ENCODE measurements at regions not wholly inside any gene's neighbourhood (a gene's known extent, or its start where the extent isn't known, plus 50 kb on each side); places are given as distances from the start of the nearest gene placed in this dataset.

- Mint-ChIP-seq H3K4me1 (no peaks in the 10 kb centered on the region), H3K36me3 (ENCODE audit: low read depth) (peaks cover 2% of the 10 kb centered on the region), H3K27ac (no peak overlapping the region), H3K4me3 (no peak overlapping the region), H3K9me3 (peaks cover 4% of the 10 kb centered on the region), H3K27me3 (peaks cover 10% of the 10 kb centered on the region)
- no peak for DNase-seq
- POLR2A ChIA-PET = no interaction called here
- CTCF ChIA-PET = no interaction called here
Measured at GRCh38 chr3:171944118-171945016, 95.0 kb upstream of the FNDC3B start.

- POLR2A ChIA-PET = no interaction called here
- DNase-seq = no peak
Measured at GRCh38 chr3:171948674-171949073, 90.7 kb upstream of the FNDC3B start.

GRCh38 chr3:171949554-171949953, 89.8 kb upstream of the FNDC3B start:
- ChIA-PET POLR2A (no interaction called here), CTCF (interaction anchor here (1.2 kb wide), 1 partner anchor 383 kb away, joined by 4 read pairs; no protein-coding TSS in a partner anchor)
- H3K36me3 Mint-ChIP-seq (ENCODE audit: low read depth) = peaks cover 2% of the 10 kb centered on the region
- DNase-seq = no peak
- H3K9me3 Mint-ChIP-seq = peaks cover 4% of the 10 kb centered on the region
- no peak overlapping the region for H3K27ac Mint-ChIP-seq
- no peaks in the 10 kb centered on the region for H3K4me1 Mint-ChIP-seq
- H3K4me3 Mint-ChIP-seq = no peak overlapping the region
- peaks cover 15% of the 10 kb centered on the region for H3K27me3 Mint-ChIP-seq

More at GRCh38 chr3:171948674-171949073, 90.7 kb upstream of the FNDC3B start:
- Mint-ChIP-seq H3K4me1 (no peaks in the 10 kb centered on the region), H3K27me3 (peaks cover 15% of the 10 kb centered on the region), H3K27ac (no peak overlapping the region), H3K9me3 (peaks cover 4% of the 10 kb centered on the region), H3K36me3 (ENCODE audit: low read depth) (peaks cover 2% of the 10 kb centered on the region), H3K4me3 (no peak overlapping the region)
- CTCF ChIA-PET = interaction anchor here (1.2 kb wide), 1 partner anchor 384 kb away, joined by 4 read pairs; no protein-coding TSS in a partner anchor

GRCh38 chr3:171950373-171950772, 89.0 kb upstream of the FNDC3B start:
- no peak overlapping the region for H3K27ac Mint-ChIP-seq

GRCh38 chr3:171951597-171951996, 87.8 kb upstream of the FNDC3B start:
- H3K9me3 Mint-ChIP-seq = peaks cover 4% of the 10 kb centered on the region
- ChIA-PET POLR2A (no interaction called here), CTCF (no interaction called here)
- DNase-seq = no peak
- H3K27ac Mint-ChIP-seq = no peak overlapping the region
- H3K27me3 Mint-ChIP-seq = peaks cover 14% of the 10 kb centered on the region
- no peaks in the 10 kb centered on the region for H3K4me1 Mint-ChIP-seq
- H3K36me3 Mint-ChIP-seq (ENCODE audit: low read depth) = peaks cover 2% of the 10 kb centered on the region
- no peak overlapping the region for H3K4me3 Mint-ChIP-seq

More at GRCh38 chr3:171950373-171950772, 89.0 kb upstream of the FNDC3B start:
- ChIA-PET POLR2A (no interaction called here), CTCF (no interaction called here)
- Mint-ChIP-seq H3K36me3 (ENCODE audit: low read depth) (peaks cover 2% of the 10 kb centered on the region), H3K4me1 (no peaks in the 10 kb centered on the region), H3K4me3 (no peak overlapping the region), H3K9me3 (peaks cover 4% of the 10 kb centered on the region), H3K27me3 (peaks cover 14% of the 10 kb centered on the region)
- DNase-seq = no peak

GRCh38 chr3:171953301-171954022, 85.9 kb upstream of the FNDC3B start:
- POLR2A ChIA-PET = no interaction called here
- CTCF ChIA-PET = no interaction called here
- Mint-ChIP-seq H3K27ac (no peak overlapping the region), H3K9me3 (no peaks in the 10 kb centered on the region), H3K27me3 (peaks cover 8% of the 10 kb centered on the region), H3K4me1 (no peaks in the 10 kb centered on the region), H3K36me3 (ENCODE audit: low read depth) (no peaks in the 10 kb centered on the region), H3K4me3 (no peak overlapping the region)
- DNase-seq = no peak

- CTCF ChIA-PET = no interaction called here
- DNase-seq = no peak
Measured at GRCh38 chr3:171954690-171955383, 84.5 kb upstream of the FNDC3B start.

GRCh38 chr3:171955598-171955997, 83.8 kb upstream of the FNDC3B start:
- Mint-ChIP-seq H3K4me1 (peaks cover 9% of the 10 kb centered on the region), H3K4me3 (no peak overlapping the region), H3K27ac (no peak overlapping the region), H3K9me3 (no peaks in the 10 kb centered on the region), H3K36me3 (ENCODE audit: low read depth) (no peaks in the 10 kb centered on the region), H3K27me3 (peaks cover 6% of the 10 kb centered on the region)
- ChIA-PET POLR2A (no interaction called here), CTCF (no interaction called here)
- DNase-seq = no peak

More at GRCh38 chr3:171954690-171955383, 84.5 kb upstream of the FNDC3B start:
- peaks cover 2% of the 10 kb centered on the region for H3K4me1 Mint-ChIP-seq
- no peaks in the 10 kb centered on the region for H3K9me3 Mint-ChIP-seq
- POLR2A ChIA-PET = no interaction called here
- H3K27ac Mint-ChIP-seq = no peak overlapping the region
- H3K27me3 Mint-ChIP-seq = peaks cover 8% of the 10 kb centered on the region
- H3K4me3 Mint-ChIP-seq = no peak overlapping the region
- H3K36me3 Mint-ChIP-seq (ENCODE audit: low read depth) = no peaks in the 10 kb centered on the region

GRCh38 chr3:171956181-171956683, 83.1 kb upstream of the FNDC3B start:
- H3K27me3 Mint-ChIP-seq = peaks cover 5% of the 10 kb centered on the region
- H3K36me3 Mint-ChIP-seq (ENCODE audit: low read depth) = no peaks in the 10 kb centered on the region
- peaks cover 15% of the 10 kb centered on the region for H3K4me1 Mint-ChIP-seq

GRCh38 chr3:171956705-171957104, 82.7 kb upstream of the FNDC3B start:
- DNase-seq = no peak
- CTCF ChIA-PET = no interaction called here
- Mint-ChIP-seq H3K27ac (no peak overlapping the region), H3K9me3 (no peaks in the 10 kb centered on the region), H3K36me3 (ENCODE audit: low read depth) (no peaks in the 10 kb centered on the region), H3K27me3 (peaks cover 5% of the 10 kb centered on the region), H3K4me1 (peaks cover 19% of the 10 kb centered on the region), H3K4me3 (no peak overlapping the region)
- POLR2A ChIA-PET = no interaction called here

More at GRCh38 chr3:171956181-171956683, 83.1 kb upstream of the FNDC3B start:
- DNase-seq = no peak
- ChIA-PET POLR2A (no interaction called here), CTCF (no interaction called here)
- H3K9me3 Mint-ChIP-seq = no peaks in the 10 kb centered on the region
- no peak overlapping the region for H3K4me3 Mint-ChIP-seq
- H3K27ac Mint-ChIP-seq = no peak overlapping the region

GRCh38 chr3:171959532-171960089, 79.8 kb upstream of the FNDC3B start:
- CTCF ChIA-PET = no interaction called here
- H3K4me3 Mint-ChIP-seq = no peak overlapping the region
- peaks cover 19% of the 10 kb centered on the region for H3K4me1 Mint-ChIP-seq
- no peaks in the 10 kb centered on the region for H3K27me3 Mint-ChIP-seq
- no peak for DNase-seq
- POLR2A ChIA-PET = no interaction called here
- H3K9me3 Mint-ChIP-seq = no peaks in the 10 kb centered on the region
- no peak overlapping the region for H3K27ac Mint-ChIP-seq
- no peaks in the 10 kb centered on the region for H3K36me3 Mint-ChIP-seq (ENCODE audit: low read depth)

GRCh38 chr3:171960159-171960558, 79.2 kb upstream of the FNDC3B start:
- Mint-ChIP-seq H3K4me3 (no peak overlapping the region), H3K9me3 (no peaks in the 10 kb centered on the region), H3K27ac (no peak overlapping the region)

More at GRCh38 chr3:171960159-171960558, 79.2 kb upstream of the FNDC3B start:
- peaks cover 19% of the 10 kb centered on the region for H3K4me1 Mint-ChIP-seq
- CTCF ChIA-PET = no interaction called here
- DNase-seq = no peak
- POLR2A ChIA-PET = no interaction called here
- H3K27me3 Mint-ChIP-seq = no peaks in the 10 kb centered on the region
- H3K36me3 Mint-ChIP-seq (ENCODE audit: low read depth) = no peaks in the 10 kb centered on the region
